ENCODE measurements at regions not wholly inside any gene's neighbourhood (a gene's known extent, or its start where the extent isn't known, plus 50 kb on each side); places are given as distances from the start of the nearest gene placed in this dataset.

GRCh38 chr9:13932528-13933267 is 381.2 kb downstream of the NFIB start:
- Histone ChIP-seq H3K9me1 (ENCODE audit: control insufficient read depth, extremely low read depth, insufficient read depth, low read length) (no peaks in the 10 kb centered on the region), H3K4me2 (ENCODE audit: control insufficient read depth, extremely low read depth, insufficient read depth, low read depth, low read length) (no peak overlapping the region), H3K9me3 (ENCODE audit: control insufficient read depth, low read depth, low read length) (no peaks in the 10 kb centered on the region), H3K36me3 (ENCODE audit: control insufficient read depth in 2 of 2, extremely low read depth in 1 of 2, insufficient read depth in 2 of 2, low read length in 2 of 2) (no peaks in the 10 kb centered on the region), H3K4me3 (ENCODE audit: control insufficient read depth in 2 of 3, extremely low read depth in 1 of 3, insufficient read depth in 2 of 3, low read depth in 1 of 3, low read length in 3 of 3) (no peak overlapping the region), H3K27me3 (ENCODE audit: control insufficient read depth, extremely low read depth, insufficient read depth, low read length) (no peaks in the 10 kb centered on the region), H4K20me1 (ENCODE audit: control insufficient read depth, extremely low read depth, insufficient read depth, low read length) (no peaks in the 10 kb centered on the region), H3K4me1 (ENCODE audit: control insufficient read depth, extremely low read depth, insufficient read depth, low read length) (no peaks in the 10 kb centered on the region), H3K79me2 (ENCODE audit: control insufficient read depth, insufficient read depth, low read length) (no peaks in the 10 kb centered on the region), H3K27ac (ENCODE audit: control insufficient read depth, insufficient read depth, low read length) (no peak overlapping the region), H3K9ac (ENCODE audit: control insufficient read depth, extremely low read depth, insufficient read depth, low read length) (no peak overlapping the region), H2AFZ (ENCODE audit: control insufficient read depth, low read length) (no peak overlapping the region)
- dilution Hi-C loops (cut with MboI; ENCODE audit: extremely low pct_ligation_motif_present, low sequenced_read_pairs): no loop called here
- no peak for DNase-seq (ENCODE audit: low read depth, low spot score)
- no peak for FAIRE-seq
- no peak for TF ChIP-seq EZH2 (IDR thresholded peaks at IDR 0.05; ENCODE audit: low read length)
- no peak for TF ChIP-seq CTCF (optimal IDR thresholded peaks at IDR 0.05 in 1 of 3, IDR thresholded peaks at IDR 0.05 in 1 of 3, conservative IDR thresholded peaks at IDR 0.05 in 1 of 3; ENCODE audit: extremely low read depth in 1 of 3, insufficient read depth in 2 of 3, low read length in 3 of 3)

GRCh38 chr9:13929013-13929412 is 384.9 kb downstream of the NFIB start:
- H3K9me1 ChIP-seq (ENCODE audit: control insufficient read depth, extremely low read depth, insufficient read depth, low read length): no peaks in the 10 kb centered on the region

More at GRCh38 chr9:13929013-13929412, 384.9 kb downstream of the NFIB start:
- H3K4me2 ChIP-seq (ENCODE audit: control insufficient read depth, extremely low read depth, insufficient read depth, low read depth, low read length): no peak overlapping the region
- no peaks in the 10 kb centered on the region for H3K79me2 ChIP-seq (ENCODE audit: control insufficient read depth, insufficient read depth, low read length)
- no peak overlapping the region for H3K27ac ChIP-seq (ENCODE audit: control insufficient read depth, insufficient read depth, low read length)
- dilution Hi-C loops (cut with MboI; ENCODE audit: extremely low pct_ligation_motif_present, low sequenced_read_pairs): no loop called here
- DNase-seq (ENCODE audit: low read depth, low spot score): no peak
- no peak overlapping the region for H3K9ac ChIP-seq (ENCODE audit: control insufficient read depth, extremely low read depth, insufficient read depth, low read length)
- no peaks in the 10 kb centered on the region for H3K36me3 ChIP-seq (ENCODE audit: control insufficient read depth in 2 of 2, extremely low read depth in 1 of 2, insufficient read depth in 2 of 2, low read length in 2 of 2)
- no peaks in the 10 kb centered on the region for H3K27me3 ChIP-seq (ENCODE audit: control insufficient read depth, extremely low read depth, insufficient read depth, low read length)
- H3K4me3 ChIP-seq (ENCODE audit: control insufficient read depth in 2 of 3, extremely low read depth in 1 of 3, insufficient read depth in 2 of 3, low read depth in 1 of 3, low read length in 3 of 3): no peak overlapping the region
- no peak overlapping the region for H2AFZ ChIP-seq (ENCODE audit: control insufficient read depth, low read length)
- no peak for TF ChIP-seq CTCF (optimal IDR thresholded peaks at IDR 0.05 in 1 of 3, IDR thresholded peaks at IDR 0.05 in 1 of 3, conservative IDR thresholded peaks at IDR 0.05 in 1 of 3; ENCODE audit: extremely low read depth in 1 of 3, insufficient read depth in 2 of 3, low read length in 3 of 3)
- H3K9me3 ChIP-seq (ENCODE audit: control insufficient read depth, low read depth, low read length): no peaks in the 10 kb centered on the region
- H4K20me1 ChIP-seq (ENCODE audit: control insufficient read depth, extremely low read depth, insufficient read depth, low read length): no peaks in the 10 kb centered on the region
- no peak for FAIRE-seq
- no peaks in the 10 kb centered on the region for H3K4me1 ChIP-seq (ENCODE audit: control insufficient read depth, extremely low read depth, insufficient read depth, low read length)

Data from keratinocyte (primary cell).